Stimulated activated CD4-positive, alpha-beta T cell treated with anti-CD3 and anti-CD28 coated beads, Interleukin-2, amount 100 ng/mL, for 4 hours (primary cell): ENCODE measurements at regions not wholly inside any gene's neighbourhood (a gene's known extent, or its start where the extent isn't known, plus 50 kb on each side); places are given as distances from the start of the nearest gene placed in this dataset.
"Not testable (repeated sequence)": the region's sequence is repeated elsewhere in the genome, so short reads cannot be mapped to it uniquely, and the experiment has no call there.

Experiments used
- DNase-seq: peaks from one replicate; pipeline ENCODE4 v3.0.0-alpha.2; 2020; ENCODE audit warnings: low read depth

DNA sequence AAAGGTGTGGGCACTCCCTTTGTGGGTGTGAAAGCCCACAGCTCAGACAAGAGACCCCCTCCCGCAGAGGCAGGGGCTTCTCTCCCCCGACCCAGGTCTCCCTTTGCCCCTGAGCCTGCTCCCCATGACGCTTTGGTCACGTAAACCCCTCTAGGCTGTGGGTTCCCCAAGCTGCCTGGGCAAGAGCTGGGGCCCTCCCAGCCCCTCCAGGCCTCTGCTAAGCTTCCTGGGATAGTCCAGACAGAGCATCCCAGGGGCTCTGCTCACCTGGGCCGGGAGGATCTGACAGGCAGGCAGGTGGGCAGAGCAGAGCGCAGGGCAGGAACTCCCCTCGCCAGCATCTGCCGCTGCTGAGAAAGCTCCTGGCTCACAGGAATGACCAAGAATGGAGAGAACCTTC, 177.3 kb downstream of the BANP start:
- no peak for DNase-seq

DNA sequence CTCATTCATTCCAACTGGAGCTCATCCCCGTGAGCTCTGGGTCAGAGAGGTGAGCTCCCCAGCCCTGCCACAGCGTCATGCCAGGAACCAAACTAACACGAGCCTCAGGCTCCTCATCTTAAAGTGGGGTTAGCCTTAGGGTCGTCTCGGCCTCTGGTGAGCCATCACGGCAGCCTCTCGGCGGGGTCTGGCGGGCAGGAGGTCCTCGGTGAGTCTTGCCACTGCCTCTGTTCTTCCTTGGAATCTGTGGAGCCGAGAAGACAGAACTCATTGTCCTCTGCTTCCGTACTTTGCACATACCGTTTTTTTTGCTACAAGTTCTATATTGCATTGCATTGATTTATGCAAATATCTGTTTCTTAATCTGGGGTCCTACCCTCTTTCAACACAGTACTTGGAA, 177.9 kb downstream of the BANP start:
- not testable (repeated sequence) for DNase-seq

GRCh38 chr16:88130016-88130415, 178.8 kb downstream of the BANP start:
- no peak for DNase-seq

DNA sequence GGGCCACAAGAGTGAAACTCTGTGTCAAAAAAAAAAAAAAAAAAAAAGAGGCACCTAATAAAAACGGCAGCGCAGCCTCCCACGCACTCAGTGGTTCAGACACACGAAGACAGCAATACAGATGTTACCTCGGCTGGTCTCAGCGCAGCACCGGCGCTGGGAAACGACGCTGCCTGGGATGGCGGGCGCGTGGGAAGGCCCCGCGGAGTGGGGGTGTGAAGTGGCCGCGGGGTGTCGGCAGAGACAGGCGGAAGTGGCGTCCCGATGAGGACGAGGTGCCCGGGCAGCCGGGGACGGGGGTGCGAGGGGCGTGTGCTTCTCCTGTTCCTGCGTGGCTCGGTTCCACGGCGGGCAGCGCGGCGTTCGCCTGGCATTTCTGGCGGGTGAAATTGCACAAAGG, 179.4 kb downstream of the BANP start:
- no peak for DNase-seq

DNA sequence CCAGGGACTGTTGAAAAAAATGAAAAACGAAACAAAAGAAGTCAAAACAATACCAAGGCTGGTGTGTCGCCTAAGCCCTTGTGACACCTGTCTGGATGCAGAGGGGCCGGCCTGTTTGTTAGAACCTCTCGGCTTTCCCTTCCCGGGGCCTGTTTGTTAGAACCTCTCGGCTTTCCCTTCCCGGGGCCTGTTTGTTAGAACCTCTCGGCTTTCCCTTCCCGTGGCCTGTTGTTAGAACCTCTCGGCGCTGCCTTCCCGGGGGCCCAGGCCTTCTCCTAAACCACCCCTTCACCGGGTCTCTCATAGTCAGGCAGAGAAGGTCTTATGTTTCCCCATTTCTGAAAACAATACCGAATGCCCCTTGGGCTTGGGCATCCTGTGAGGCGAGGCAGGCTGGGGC, 180.0 kb downstream of the BANP start:
- DNase-seq, result no peak

GRCh38 chr16:88131966-88132365, 180.7 kb downstream of the BANP start:
- DNase-seq, result no peak

- DNase-seq, result no peak
Observed at GRCh38 chr16:88132836-88133506, 181.7 kb downstream of the BANP start.

DNA sequence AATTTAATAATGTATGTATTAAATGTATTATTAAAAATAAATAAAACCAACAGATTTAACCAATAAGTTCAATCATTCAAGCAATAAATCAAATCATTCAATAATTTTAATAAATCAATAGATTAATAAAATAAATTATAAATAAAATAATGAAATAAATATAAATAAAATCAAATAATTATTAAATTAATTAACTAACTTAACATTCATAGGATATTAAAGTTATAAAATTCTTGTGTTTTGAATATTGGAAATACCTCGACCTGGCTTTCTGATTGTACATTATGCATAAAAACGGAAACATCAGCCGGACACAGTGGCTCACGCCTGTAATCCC, 182.2 kb downstream of the BANP start:
- no peak for DNase-seq

GRCh38 chr16:88134172-88134898, 183.1 kb downstream of the BANP start:
- not testable (repeated sequence) for DNase-seq

- DNase-seq, result not testable (repeated sequence)
Observed at GRCh38 chr16:88134899-88135682, 183.9 kb downstream of the BANP start.

- DNase-seq, result not testable (repeated sequence)
Observed at GRCh38 chr16:88136211-88136713, 185.0 kb downstream of the BANP start.

- DNase-seq, result not testable (repeated sequence)
Observed at GRCh38 chr16:88136939-88137338, 185.7 kb downstream of the BANP start.

DNA sequence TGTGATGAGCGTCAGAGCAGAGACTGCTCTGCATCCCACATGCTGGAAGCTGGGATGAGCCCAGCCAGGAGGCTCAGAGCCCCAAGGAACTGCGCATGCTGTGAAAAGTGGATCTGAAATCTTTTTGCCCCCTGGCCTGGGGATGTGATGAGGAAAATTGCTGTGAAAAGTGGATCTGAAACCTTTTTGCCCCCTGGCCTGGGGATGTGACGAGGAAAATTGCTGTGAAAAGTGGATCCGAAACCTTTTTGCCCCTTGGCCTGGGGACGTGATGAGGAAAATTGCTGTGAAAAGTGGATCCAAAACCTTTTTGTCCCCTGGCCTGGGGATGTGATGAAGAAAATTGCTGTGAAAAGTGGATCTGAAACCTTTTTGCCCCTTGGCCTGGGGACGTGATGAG, 187.9 kb downstream of the BANP start:
- DNase-seq, result not testable (repeated sequence)

DNA sequence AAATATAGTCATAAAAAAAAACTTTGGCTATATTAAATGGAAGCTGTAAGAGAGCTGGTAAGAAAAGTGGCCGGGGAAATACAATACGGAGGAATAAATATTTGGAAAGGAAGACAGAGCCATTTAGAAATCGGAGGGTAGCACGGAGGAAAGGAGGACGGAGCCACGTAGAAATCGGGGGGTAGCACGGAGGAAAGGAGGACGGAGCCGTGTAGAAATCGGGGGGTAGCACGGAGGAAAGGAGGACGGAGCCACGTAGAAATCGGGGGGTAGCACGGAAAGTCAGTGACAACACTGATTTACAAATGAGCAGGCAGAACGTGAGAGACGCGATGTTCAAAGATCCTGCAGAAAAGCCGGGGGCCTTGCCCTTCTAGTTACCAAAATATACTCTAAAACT, 189.0 kb downstream of the BANP start:
- not testable (repeated sequence) for DNase-seq

DNA sequence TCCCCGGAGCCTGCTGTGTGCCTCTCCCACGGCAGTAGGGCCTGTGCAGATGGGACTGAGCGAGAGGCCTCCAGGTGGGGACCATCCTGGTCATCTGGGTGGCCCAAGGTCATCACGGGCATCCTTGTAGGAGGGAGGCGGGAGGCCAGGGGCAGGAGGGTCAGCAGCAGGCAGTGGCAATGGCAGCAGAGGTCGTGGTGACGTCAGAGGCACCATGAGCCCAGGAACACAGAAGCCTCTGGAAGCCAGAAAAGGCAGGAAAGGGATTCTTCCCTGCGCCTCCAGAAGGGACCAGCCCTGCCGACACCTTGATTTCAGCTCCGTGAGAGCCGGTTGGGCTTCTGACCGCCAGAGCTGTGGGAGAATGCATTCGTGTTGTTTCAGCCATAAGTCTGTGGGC, 190.3 kb downstream of the BANP start:
- no peak for DNase-seq

DNA sequence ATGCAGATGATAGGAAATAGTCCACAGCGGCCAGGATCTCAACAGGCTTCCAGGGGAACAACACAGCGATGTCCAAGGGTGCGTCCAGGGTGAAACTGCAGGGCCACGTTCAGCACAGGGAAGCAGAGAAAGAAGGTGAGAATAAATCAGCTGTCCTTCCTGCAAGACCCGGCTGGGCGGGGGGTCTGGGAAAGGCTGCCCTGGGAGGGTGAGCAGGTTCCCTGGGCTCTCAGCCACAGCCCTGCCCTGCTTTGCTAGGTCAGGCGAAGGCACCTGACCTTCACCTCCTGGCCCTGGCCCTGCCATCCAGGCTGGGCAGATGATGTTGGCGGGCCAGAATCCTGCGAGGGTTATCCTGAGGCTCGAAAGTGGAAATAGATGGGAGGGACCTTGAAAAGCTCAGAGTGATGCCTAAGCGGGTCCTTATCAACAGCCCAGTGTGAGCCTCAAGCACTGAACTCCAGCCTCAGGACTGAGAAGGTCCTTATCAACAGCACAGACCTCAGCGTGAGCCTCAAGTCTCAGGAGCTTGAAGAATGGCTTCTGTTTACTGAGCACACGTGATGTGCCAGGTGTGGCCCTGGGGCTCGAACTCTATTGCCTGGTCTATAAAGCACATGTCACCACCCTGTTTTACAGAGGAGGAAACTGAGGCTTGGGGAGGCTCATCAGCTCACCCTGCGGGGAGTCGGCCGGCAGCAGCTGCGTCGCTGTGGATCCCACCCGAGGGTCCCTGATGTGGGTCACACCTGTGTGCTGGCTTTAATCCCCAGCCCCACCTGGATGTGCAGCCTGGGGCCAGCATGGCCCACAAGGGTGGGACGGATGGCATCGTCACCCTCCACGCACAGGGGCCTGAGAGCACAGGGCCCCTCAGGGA, 191.1 kb downstream of the BANP start:
- DNase-seq, result not testable (repeated sequence)

DNA sequence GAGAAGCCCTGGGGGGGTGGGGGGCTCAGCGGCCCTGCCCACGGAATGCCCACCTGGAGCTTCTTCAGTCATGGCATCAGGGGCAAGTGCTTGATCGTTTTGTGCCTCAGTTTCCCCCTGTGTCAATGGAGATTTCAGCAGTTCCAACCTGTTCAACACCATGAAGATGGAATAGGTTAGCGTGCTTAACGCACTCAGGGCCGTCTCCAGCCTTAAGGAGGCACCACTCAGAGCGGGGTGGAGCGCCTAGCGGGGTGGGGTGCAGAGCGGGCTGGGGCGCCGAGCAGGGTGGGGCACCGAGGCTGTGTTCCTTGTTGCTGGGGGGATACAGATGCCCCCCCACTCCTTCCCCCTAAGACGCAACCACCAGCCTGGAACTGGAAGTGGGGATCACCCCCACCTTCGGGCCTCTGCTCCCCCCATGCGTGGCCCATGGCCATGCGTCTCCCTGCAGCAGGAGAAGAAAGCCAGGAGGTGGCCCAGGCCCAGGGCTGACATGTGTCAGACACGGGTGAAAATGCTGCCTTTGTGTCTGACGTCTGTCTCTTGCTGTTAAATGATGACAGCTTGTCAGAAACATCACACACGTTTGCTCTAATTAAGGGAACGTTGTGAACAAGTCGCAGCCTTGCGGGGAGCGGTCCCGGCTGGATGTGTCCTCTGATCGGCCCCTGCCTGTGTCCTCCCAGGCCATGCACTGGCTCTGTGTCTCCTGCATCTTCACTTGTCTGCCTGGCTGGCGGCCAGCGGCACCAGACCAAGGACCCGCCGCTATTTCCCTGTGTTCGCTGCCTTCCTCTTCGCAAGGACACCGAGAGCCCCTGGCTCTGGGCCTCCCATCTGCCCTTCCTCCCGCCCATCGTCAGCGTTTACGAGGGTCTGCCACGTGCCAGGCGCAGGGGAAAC, 192.1 kb downstream of the BANP start:
- DNase-seq, result not testable (repeated sequence)

GRCh38 chr16:88144028-88144511, 192.8 kb downstream of the BANP start:
- no peak for DNase-seq

- DNase-seq, result not testable (repeated sequence)
Observed at GRCh38 chr16:88145376-88145775, 194.1 kb downstream of the BANP start.

DNA sequence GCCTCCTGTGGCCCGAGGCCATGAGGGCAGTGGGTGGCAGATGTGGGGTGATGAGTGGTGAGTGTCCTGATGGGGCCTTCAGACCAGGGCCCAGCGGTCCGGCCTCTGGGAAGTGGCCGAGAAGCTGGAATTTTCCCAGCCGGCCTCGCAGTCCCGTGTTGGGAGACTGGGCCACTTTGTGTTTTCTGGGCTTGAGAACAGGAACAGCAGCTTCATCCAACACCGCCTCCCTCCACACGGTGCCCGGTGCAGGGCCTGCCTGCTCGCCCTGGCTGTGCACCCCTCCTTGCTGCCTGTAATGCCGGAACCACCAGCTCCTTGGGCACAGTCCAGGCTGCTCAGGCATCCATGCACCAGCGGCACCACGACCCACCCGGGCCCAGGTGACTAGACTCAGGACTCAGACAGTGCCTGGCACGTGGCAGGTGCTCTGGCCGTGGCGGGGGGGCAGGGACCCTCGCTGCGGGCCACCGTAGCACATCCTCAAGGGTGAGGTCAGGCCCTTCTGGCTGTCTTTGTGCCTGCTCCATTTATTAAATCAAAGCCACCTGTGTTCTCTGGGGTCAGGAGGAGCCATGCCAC, 194.7 kb downstream of the BANP start:
- not testable (repeated sequence) for DNase-seq
